ENCODE measurements at regions not wholly inside any gene's neighbourhood (a gene's known extent, or its start where the extent isn't known, plus 50 kb on each side); places are given as distances from the start of the nearest gene placed in this dataset.
"Not testable (repeated sequence)": the region's sequence is repeated elsewhere in the genome, so short reads cannot be mapped to it uniquely, and the experiment has no call there.

DNA sequence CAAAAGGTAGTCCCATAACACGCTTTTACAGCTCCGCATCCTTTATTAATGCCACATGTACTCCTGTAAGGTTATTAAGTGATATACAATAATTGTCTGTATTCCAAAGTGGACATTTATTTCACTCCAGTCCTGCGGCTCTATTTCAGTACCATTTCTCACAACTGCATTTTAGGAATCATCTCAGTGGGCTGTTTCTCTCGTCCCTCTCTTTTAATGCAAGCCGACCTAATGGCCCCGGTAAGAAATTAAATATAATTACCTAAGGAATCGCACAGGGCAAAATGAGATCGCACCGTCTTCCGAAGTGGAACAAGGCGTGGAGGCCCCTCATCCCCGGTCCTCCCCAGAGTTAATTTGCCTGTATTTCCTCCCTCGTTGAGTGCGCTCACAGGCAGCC lies 216.5 kb downstream of the RAB11FIP2 start:
- ATAC-seq = no peak
- no peak for DNase-seq

DNA sequence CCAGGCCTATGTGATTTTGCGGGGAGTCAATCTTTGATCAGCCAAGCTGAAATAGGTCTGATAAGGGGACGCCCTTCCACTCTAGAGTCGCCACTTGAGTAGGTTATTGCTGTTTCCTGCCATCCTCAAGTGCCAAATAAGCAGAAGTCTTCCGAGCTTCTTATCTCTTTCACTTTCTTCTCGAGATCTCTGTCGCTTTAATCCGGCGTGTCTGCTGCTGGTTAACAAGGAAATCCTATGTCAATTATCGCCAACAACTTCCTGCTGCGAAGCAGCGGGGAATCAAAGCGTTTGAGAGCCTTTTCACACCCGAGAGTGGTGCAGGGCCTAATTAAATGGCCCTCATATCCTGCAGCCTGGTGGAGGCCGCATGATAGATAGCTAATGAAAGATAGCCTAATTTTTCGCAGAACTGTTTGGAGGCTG lies 215.9 kb downstream of the RAB11FIP2 start:
- 29 to 66% methylated on average over 15 of the region's 15 CpGs for WGBS, 2 donors
- H3K27ac ChIP-seq = no peak overlapping the region
- TF ChIP-seq POLR2A (IDR thresholded peaks at IDR 0.05) = no peak
- TF ChIP-seq, protein P1, sequence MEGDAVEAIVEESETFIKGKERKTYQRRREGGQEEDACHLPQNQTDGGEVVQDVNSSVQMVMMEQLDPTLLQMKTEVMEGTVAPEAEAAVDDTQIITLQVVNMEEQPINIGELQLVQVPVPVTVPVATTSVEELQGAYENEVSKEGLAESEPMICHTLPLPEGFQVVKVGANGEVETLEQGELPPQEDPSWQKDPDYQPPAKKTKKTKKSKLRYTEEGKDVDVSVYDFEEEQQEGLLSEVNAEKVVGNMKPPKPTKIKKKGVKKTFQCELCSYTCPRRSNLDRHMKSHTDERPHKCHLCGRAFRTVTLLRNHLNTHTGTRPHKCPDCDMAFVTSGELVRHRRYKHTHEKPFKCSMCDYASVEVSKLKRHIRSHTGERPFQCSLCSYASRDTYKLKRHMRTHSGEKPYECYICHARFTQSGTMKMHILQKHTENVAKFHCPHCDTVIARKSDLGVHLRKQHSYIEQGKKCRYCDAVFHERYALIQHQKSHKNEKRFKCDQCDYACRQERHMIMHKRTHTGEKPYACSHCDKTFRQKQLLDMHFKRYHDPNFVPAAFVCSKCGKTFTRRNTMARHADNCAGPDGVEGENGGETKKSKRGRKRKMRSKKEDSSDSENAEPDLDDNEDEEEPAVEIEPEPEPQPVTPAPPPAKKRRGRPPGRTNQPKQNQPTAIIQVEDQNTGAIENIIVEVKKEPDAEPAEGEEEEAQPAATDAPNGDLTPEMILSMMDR (IDR thresholded peaks at IDR 0.05) = no peak
- DNase-seq (no peak), ATAC-seq (no peak)
- no peaks in the 10 kb centered on the region for H3K9me3 ChIP-seq
- no peaks in the 10 kb centered on the region for H3K36me3 ChIP-seq (replicated peaks in 1 of 2; ENCODE audit: insufficient read depth in 1 of 2, low read depth in 2 of 2)
- no peaks in the 10 kb centered on the region for H3K27me3 ChIP-seq
- intact Hi-C loops (cut with DNase I) = no loop called here
- no peaks in the 10 kb centered on the region for H3K4me1 ChIP-seq
- no peak overlapping the region for H3K4me3 ChIP-seq

More for the DNA sequence above, 216.5 kb downstream of the RAB11FIP2 start:
- intact Hi-C loops (cut with DNase I) = no loop called here
- Histone ChIP-seq H3K27ac (no peak overlapping the region), H3K36me3 (replicated peaks in 1 of 2; ENCODE audit: insufficient read depth in 1 of 2, low read depth in 2 of 2) (no peaks in the 10 kb centered on the region), H3K4me1 (no peaks in the 10 kb centered on the region), H3K9me3 (no peaks in the 10 kb centered on the region), H3K27me3 (no peaks in the 10 kb centered on the region), H3K4me3 (no peak overlapping the region)
- 81 to 89% methylated on average over 14 of the region's 14 CpGs for WGBS, 2 donors
- TF ChIP-seq, protein P1 (IDR thresholded peaks at IDR 0.05) = no peak
- no peak for TF ChIP-seq POLR2A (IDR thresholded peaks at IDR 0.05)

DNA sequence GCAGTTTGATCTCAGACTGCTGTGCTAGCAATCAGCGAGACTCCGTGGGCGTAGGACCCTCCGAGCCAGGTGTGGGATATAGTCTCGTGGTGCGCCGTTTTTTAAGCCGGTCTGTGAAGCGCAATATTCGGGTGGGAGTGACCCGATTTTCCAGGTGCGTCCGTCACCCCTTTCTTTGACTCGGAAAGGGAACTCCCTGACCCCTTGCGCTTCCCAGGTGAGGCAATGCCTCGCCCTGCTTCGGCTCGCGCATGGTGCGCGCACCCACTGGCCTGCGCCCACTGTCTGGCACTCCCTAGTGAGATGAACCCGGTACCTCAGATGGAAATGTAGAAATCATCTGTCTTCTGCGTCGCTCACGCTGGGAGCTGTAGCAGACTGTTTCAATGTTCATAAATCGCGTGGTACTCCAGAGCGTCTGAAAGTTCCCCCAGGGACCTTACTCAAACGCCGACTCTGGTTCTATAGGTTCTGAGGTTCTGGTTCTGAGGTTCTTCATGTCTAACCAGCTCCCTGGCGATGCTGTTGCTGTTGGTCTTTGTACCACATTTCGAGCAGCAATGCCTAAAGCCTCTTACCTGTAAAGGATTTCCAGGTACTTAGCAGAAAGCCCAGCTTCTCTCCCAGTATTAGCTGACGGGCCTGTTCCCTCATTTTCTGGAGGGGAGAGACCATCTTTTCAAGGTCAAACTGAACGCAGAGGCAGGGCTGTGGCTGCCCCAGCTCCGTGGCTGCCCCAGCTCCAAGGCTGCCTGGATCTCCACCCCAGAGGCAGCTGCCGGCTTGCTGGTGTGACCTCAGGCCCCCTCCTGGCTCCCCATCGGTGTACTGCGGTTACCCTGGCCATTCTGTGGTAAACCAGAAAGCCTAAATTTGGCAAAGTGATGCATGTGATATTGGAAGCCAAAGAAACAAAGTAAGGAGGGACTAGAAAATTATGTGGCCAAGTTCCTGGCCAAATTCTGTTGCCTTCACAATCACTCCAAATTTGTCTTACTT lies 207.9 kb downstream of the RAB11FIP2 start:
- H3K4me1 ChIP-seq; H3K4me3 ChIP-seq; H3K36me3 ChIP-seq (replicated peaks in 1 of 2; ENCODE audit: insufficient read depth in 1 of 2, low read depth in 2 of 2); H3K9me3 ChIP-seq; H3K27me3 ChIP-seq; DNase-seq; intact Hi-C loops (cut with DNase I); ATAC-seq; H3K27ac ChIP-seq: not testable (repeated sequence)
- WGBS, 2 donors = 44 to 49% methylated on average over 22 to 34 of the region's 39 CpGs

DNA sequence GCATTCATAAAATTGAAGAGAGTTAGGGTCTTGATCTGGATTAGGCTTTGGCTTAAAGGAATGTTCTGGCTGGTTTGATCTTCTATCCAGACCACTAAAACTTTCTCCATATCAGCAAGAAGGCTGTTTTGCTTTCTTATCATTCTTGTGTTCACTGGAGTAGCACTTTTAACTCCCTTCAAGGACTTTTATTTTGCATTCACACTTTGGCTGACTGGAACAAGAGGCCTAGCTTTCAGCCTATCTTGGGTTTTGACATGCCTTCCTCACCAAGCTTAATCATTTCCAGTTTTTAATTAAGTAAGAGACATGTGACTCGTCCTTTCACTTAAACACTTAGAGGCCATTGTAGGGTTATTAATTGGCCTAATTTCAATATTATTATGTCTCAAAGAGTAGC lies 190.3 kb downstream of the RAB11FIP2 start:
- 54 to 68% methylated on average over 1 of the region's 1 CpG for WGBS, 2 donors
- DNase-seq = not testable (repeated sequence)

DNA sequence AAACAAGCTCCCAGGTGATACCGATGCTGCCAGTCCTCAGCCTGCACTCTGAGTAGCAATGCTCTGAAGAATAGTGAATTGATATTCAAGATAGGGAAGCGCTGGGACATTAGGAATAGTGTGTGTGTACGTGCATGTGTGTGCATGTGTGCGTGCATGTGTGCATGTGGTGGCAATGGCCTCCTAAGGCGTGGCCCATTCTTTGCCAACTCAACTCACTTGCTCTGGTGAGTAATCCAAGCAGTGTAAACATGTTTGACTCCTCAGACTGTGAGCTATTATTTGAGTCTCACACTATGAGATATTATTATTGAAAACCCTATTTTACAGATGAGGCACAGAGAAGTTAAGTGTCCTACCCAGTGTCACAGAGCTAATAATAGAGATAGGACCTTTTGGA lies 186.6 kb downstream of the RAB11FIP2 start:
- DNase-seq (no peak), ATAC-seq (no peak)
- Histone ChIP-seq H3K27ac (no peak overlapping the region), H3K36me3 (replicated peaks in 1 of 2; ENCODE audit: insufficient read depth in 1 of 2, low read depth in 2 of 2) (no peaks in the 10 kb centered on the region), H3K27me3 (no peaks in the 10 kb centered on the region), H3K4me1 (no peaks in the 10 kb centered on the region), H3K9me3 (no peaks in the 10 kb centered on the region), H3K4me3 (no peak overlapping the region)
- WGBS, 2 donors = 71 to 84% methylated on average over 5 of the region's 5 CpGs
- intact Hi-C loops (cut with DNase I) = no loop called here
- TF ChIP-seq POLR2A (IDR thresholded peaks at IDR 0.05) = no peak
- TF ChIP-seq, protein P1 (IDR thresholded peaks at IDR 0.05) = no peak

More for the DNA sequence above, 190.3 kb downstream of the RAB11FIP2 start:
- ATAC-seq; H3K36me3 ChIP-seq (replicated peaks in 1 of 2; ENCODE audit: insufficient read depth in 1 of 2, low read depth in 2 of 2); H3K27me3 ChIP-seq; H3K27ac ChIP-seq; H3K4me1 ChIP-seq; intact Hi-C loops (cut with DNase I); H3K4me3 ChIP-seq; H3K9me3 ChIP-seq: not testable (repeated sequence)
